ENCODE measurements at regions not wholly inside any gene's neighbourhood (a gene's known extent, or its start where the extent isn't known, plus 50 kb on each side); places are given as distances from the start of the nearest gene placed in this dataset.

DNA sequence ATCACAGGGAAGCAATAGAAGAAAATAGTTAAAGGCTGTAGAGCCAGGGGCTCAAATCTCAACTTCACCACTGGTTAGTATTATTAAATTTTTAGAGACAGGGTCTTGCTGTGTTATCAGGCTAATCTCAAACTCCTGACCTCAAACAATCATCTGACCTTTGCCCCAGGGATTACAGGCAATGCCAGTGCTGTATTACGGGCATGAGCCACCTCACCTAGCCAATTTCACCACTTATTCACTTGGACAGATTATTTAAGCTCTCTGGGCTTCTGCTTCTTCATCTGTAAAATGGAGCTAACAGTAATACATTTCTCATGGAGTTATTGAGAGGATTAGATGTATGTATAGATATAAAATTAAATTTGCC, 155.9 kb upstream of the KLF4 start:
- Mint-ChIP-seq H3K36me3 (ENCODE audit: low read depth) (peaks cover 1% of the 10 kb centered on the region), H3K27me3 (ENCODE audit: insufficient read depth) (peaks cover 3% of the 10 kb centered on the region), H3K27ac (no peak overlapping the region), H3K4me3 (no peak overlapping the region), H3K4me1 (ENCODE audit: low read depth) (no peaks in the 10 kb centered on the region), H3K9me3 (peaks cover 3% of the 10 kb centered on the region)
- DNase-seq (ENCODE audit: low spot score), result no peak
- intact Hi-C loops (cut with micrococcal nuclease), result no loop called here

DNA sequence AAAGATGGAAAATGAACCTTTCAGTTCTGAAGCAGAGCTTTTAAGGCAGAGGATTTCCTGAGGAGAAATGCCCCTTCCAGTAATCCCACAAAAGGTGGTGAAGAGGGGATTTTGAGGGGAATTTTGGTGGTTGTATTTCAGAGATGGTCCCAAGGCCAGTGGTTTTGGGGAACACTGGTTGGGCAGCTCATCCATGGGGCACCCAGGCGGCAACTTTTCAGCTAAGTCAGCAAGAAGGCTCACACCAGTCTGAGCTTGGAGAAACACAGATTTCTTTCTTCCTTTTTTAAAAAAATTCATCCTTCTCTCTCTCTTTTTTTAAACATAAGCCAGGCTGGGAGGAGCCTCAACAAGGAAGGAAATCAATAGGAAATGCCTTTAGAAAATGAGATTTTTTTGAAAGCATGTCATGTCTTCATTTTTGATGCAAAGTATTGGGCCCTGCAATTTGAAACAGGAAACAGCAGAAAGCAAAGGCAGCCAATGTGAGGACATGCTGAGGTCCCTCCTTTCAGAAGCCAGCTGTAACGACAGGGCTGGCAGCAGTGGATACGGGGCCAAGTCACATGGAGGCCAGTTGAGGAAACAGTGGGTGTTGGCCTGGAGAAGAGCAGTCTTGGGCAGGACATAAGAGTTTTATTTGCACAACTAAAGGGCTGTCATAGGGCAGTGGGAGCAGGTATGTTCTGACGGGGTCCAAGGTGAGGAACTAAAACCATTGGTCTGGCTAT, 155.3 kb upstream of the KLF4 start:
- Mint-ChIP-seq H3K9me3 (peaks cover 3% of the 10 kb centered on the region), H3K36me3 (ENCODE audit: low read depth) (peaks cover 1% of the 10 kb centered on the region), H3K4me1 (ENCODE audit: low read depth) (no peaks in the 10 kb centered on the region), H3K27ac (no peak overlapping the region), H3K27me3 (ENCODE audit: insufficient read depth) (peaks cover 3% of the 10 kb centered on the region), H3K4me3 (no peak overlapping the region)
- intact Hi-C loops (cut with micrococcal nuclease), result no loop called here
- DNase-seq (ENCODE audit: low spot score), result no peak

DNA sequence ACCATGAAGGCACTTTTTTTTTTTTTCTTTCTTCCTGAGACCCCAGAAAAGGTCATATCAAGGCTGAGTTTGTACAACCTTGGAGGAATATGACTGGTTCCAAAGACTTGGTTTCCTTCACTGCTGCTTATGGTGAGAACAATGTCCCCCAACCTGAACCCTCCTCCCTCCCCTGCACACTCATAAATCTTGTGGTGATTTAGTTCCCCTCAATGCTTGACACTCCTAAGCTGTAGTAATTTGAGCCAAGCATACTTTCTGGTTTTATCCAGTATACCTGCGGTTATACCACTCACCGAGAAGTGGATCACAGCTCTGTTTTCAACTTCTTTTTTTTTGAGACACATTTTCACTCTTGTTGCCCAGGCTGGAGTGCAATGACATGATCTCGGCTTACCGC, 149.9 kb upstream of the KLF4 start:
- H3K9me3 Mint-ChIP-seq, result no peaks in the 10 kb centered on the region
- intact Hi-C loops (cut with micrococcal nuclease), result no loop called here
- H3K27ac Mint-ChIP-seq, result no peak overlapping the region
- peak overlapping the region; percentile 33 for H3K4me3 Mint-ChIP-seq
- peaks cover 1% of the 10 kb centered on the region for H3K36me3 Mint-ChIP-seq (ENCODE audit: low read depth)
- DNase-seq (ENCODE audit: low spot score), result no peak
- H3K27me3 Mint-ChIP-seq (ENCODE audit: insufficient read depth), result peaks cover 23% of the 10 kb centered on the region
- H3K4me1 Mint-ChIP-seq (ENCODE audit: low read depth), result peaks cover 9% of the 10 kb centered on the region

DNA sequence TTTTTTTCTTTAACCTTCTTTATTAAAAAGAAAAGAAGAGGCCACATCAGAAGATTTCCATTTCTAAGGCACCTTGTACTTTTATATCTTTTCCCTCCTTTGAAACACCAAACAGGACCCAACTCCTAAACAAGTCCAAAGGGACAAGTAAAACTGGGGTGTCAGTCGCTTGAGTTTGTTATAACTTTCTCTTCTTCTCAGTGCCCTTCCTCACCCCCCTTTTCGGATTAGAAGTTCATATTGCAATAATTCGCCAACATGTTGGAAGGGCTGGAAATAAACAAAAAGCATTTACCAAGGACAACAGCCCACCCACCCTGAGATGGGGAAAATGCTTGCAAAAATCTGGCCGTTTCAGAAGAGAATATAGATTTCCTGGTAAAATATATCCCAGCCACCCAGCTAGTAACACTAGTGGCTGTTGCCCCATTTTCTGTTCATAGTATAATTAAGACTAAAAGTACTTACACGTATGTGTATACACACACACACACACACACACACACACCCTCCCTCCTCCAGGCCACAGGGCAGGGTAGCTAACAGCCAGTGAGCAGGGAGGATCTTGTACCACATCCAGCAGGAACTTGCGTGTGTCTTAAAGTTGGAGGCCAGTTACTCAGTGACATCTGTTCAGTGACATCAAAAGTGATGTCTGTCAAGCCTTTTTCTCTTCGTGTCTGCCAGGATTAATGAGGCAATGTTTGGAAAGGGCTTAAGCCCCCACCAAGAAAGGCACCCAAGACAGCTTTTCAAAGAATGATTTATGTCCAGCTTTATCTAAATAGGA, 149.1 kb upstream of the KLF4 start:
- peaks cover 9% of the 10 kb centered on the region for H3K4me1 Mint-ChIP-seq (ENCODE audit: low read depth)
- H3K9me3 Mint-ChIP-seq, result no peaks in the 10 kb centered on the region
- peaks cover 23% of the 10 kb centered on the region for H3K27me3 Mint-ChIP-seq (ENCODE audit: insufficient read depth)
- intact Hi-C loops (cut with micrococcal nuclease), result no loop called here
- H3K4me3 Mint-ChIP-seq, result peak overlapping the region; percentile 43
- H3K27ac Mint-ChIP-seq, result no peak overlapping the region
- no peak for DNase-seq (ENCODE audit: low spot score)
- peaks cover 1% of the 10 kb centered on the region for H3K36me3 Mint-ChIP-seq (ENCODE audit: low read depth)

DNA sequence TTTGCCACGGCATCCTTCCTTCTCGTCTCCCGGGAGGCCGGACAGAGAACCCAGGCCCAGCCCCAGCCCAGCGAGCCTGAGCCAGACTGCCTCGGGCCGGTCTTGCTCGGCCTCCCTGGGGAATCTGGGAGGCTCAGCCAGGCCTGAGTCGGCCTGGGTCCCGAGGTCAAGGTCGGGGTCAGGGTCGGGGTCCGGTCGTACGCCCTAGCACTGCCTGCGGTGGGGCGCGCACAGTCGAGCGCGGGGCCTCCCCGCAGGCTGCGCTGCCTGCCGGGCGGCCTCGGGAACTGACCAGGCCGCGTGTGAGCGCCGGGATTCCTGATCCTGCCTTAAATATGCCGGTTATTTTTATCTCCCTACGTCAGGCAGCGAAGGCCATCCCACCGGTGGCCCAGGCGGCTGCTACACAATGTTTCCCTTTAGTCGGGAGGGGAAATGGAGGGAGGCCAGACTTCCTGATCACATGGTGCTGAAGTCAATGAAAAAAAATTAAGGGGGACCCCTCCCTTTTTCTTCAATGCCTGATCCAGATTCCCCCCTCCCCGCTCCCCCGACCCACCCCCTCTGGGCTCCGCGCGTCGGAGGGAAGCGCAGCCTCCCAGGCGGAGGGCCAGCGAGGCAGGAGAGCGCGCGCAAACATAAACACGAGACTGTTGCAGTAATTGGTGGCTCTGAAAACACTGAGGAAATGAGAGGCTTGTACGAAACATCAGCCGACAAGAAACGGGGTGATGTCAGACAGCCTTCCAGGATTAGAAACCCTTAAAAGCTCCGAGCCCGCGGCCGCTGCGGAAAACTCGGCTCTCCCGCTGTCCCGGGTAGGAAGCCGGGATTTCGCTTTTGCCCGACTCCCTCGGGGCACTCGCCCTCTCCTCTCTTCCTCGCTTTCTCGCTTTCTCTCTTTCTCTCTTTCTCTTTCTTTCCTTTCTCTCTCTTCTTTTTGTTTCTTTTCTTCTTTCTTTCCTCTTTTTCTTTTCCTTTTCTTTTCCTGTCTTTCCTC, 148.2 kb upstream of the KLF4 start:
- Mint-ChIP-seq H3K27ac (no peak overlapping the region), H3K4me1 (ENCODE audit: low read depth) (peaks cover 9% of the 10 kb centered on the region), H3K9me3 (no peaks in the 10 kb centered on the region), H3K4me3 (peak overlapping the region; percentile 43), H3K36me3 (ENCODE audit: low read depth) (peaks cover 1% of the 10 kb centered on the region), H3K27me3 (ENCODE audit: insufficient read depth) (peaks cover 23% of the 10 kb centered on the region)
- DNase-seq (ENCODE audit: low spot score), result no peak
- intact Hi-C loops (cut with micrococcal nuclease), result no loop called here

DNA sequence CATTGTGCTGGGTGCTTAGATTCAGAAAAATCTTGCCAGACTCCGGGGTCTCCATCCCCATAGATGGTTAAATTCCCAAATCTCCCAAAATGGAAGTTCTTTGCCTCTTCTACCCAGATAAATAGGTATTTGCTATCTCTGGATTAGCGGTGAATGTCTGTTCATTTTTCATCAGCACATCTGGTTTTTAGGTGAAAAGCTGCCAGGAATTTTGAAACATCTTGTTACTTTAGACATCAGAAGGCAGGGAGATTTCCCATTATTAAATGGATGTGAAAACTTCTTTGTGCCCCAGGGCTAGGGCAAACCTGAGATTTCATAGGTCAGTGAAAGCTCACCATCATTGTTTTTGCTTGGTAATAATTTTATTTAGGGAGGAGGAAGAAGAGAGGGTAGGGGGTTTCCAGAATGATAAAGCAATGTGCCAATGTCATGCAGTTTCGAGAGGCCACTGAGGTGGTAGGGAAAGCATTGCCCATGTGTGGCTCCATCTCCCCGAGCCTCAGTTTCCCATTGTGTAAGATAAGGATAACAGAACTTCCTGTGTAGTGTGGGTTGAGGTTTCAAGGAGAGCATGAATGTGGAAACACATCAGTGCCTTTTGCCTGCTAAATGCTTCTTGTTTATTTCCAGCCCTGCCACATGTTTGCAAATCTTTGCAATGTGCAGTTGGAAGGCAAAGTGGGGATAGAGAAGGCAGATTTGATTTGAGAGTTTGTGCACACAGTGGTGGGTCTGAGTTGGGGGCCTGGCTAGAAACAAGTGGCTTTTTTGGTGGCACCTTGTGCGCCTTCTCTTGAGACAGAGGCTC, 147.2 kb upstream of the KLF4 start:
- intact Hi-C loops (cut with micrococcal nuclease), result no loop called here
- no peak overlapping the region for H3K27ac Mint-ChIP-seq

DNA sequence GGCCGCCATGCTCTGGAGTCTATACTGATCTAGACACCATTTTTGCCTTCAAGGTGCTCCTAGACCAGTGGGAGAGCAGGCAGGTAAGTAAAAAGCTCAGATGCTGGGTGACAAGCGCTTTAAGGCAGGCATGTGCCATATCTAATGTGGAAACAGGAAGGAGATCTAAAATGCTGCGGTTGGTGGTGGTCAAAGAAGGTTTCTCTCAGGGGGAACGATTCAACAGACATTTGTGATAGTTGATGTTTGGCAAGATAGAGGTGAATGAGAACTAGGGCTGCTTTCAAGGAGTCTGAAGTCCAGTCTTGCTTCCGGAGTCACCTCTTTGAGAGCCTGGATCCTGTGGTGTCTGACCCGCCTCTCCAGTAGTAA, 146.2 kb upstream of the KLF4 start:
- no peak overlapping the region for H3K4me3 Mint-ChIP-seq
- peaks cover 23% of the 10 kb centered on the region for H3K27me3 Mint-ChIP-seq (ENCODE audit: insufficient read depth)
- intact Hi-C loops (cut with micrococcal nuclease), result no loop called here
- peaks cover 1% of the 10 kb centered on the region for H3K36me3 Mint-ChIP-seq (ENCODE audit: low read depth)
- DNase-seq (ENCODE audit: low spot score), result no peak
- H3K27ac Mint-ChIP-seq, result no peak overlapping the region
- H3K4me1 Mint-ChIP-seq (ENCODE audit: low read depth), result peaks cover 9% of the 10 kb centered on the region
- no peaks in the 10 kb centered on the region for H3K9me3 Mint-ChIP-seq

More for the DNA sequence above, 147.2 kb upstream of the KLF4 start:
- Mint-ChIP-seq H3K4me3 (no peak overlapping the region), H3K36me3 (ENCODE audit: low read depth) (peaks cover 1% of the 10 kb centered on the region), H3K27me3 (ENCODE audit: insufficient read depth) (peaks cover 23% of the 10 kb centered on the region), H3K4me1 (ENCODE audit: low read depth) (peaks cover 9% of the 10 kb centered on the region), H3K9me3 (no peaks in the 10 kb centered on the region)
- DNase-seq (ENCODE audit: low spot score), result no peak

DNA sequence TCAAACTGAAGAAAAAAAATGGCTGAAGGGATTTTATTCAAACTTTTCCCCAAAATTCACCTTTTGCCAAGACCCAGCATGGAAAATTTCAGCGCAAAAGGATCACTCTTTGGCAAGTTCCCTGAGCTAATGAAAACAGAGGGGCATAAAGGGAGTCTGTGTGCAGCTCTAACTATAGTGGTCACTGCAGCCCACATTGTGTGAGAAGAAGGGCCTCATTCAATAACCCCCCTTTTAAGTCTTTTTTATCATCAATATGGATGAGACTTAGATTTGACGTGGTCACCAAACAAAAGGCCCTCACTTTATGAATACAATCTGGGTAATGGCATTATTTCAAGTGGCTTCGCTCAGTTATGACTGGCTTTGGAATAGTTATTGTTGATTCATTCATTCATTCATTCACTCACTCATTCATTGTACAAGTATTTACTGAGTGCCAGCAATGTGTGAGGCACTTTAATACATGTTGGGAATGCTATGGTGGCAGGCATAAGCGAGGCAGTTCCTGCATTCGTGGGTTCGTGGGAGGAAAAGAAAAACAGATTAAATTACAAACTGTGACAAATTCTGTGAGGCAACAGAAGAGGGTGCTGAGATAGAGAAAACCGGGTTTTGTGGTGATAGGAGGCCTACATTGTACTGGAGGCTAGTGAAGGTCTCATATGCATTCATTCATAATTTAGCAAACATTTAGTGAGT, 145.7 kb upstream of the KLF4 start:
- Mint-ChIP-seq H3K36me3 (ENCODE audit: low read depth) (no peaks in the 10 kb centered on the region), H3K4me3 (no peak overlapping the region), H3K4me1 (ENCODE audit: low read depth) (peaks cover 9% of the 10 kb centered on the region), H3K27ac (no peak overlapping the region), H3K9me3 (no peaks in the 10 kb centered on the region), H3K27me3 (ENCODE audit: insufficient read depth) (peaks cover 21% of the 10 kb centered on the region)
- intact Hi-C loops (cut with micrococcal nuclease), result no loop called here
- no peak for DNase-seq (ENCODE audit: low spot score)

DNA sequence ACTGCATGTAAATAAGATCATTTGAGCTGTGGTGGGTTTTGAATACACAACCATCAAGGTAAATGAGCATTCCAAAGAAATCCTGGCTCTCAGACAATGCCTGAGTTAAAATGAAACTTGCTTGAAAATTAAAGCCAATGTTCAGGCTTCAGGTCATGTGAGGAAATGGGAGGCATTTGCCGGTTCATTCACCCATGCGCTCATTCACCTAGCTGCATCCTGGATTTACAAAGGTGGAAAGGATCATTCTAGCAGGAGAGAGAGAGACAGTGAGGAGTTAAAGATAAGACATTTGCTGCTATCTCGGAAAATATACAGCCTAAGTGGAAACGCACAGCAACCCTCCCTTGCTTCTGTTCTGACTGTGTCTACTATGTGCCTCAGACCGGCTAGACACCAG, 143.8 kb upstream of the KLF4 start:
- no peaks in the 10 kb centered on the region for H3K36me3 Mint-ChIP-seq (ENCODE audit: low read depth)
- no peaks in the 10 kb centered on the region for H3K9me3 Mint-ChIP-seq
- no peak for DNase-seq (ENCODE audit: low spot score)
- peaks cover 3% of the 10 kb centered on the region for H3K4me1 Mint-ChIP-seq (ENCODE audit: low read depth)
- H3K27me3 Mint-ChIP-seq (ENCODE audit: insufficient read depth), result peaks cover 10% of the 10 kb centered on the region
- no peak overlapping the region for H3K27ac Mint-ChIP-seq
- no peak overlapping the region for H3K4me3 Mint-ChIP-seq
- intact Hi-C loops (cut with micrococcal nuclease), result no loop called here

DNA sequence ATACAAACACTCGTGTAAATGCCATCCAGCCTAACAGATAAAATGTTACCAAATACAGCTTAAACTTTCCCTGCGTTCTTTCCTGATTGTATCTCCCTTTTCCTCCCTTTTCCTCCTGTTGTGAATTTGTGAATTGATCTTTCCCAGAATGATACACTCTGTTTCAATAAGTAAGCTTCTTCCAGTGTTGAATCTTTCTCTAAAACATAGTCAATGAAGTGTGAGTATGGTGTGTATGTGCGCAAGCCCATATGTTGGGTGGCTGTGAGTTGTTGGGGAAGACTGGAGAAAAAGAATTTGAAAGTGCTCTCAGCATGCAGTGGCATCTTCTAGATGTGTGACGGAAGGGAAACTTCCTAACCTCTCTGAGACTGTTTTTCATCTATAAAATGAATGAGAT, 143.1 kb upstream of the KLF4 start:
- H3K9me3 Mint-ChIP-seq, result no peaks in the 10 kb centered on the region
- no peak for DNase-seq (ENCODE audit: low spot score)
- intact Hi-C loops (cut with micrococcal nuclease), result no loop called here
- H3K4me1 Mint-ChIP-seq (ENCODE audit: low read depth), result no peaks in the 10 kb centered on the region
- no peak overlapping the region for H3K4me3 Mint-ChIP-seq
- no peaks in the 10 kb centered on the region for H3K36me3 Mint-ChIP-seq (ENCODE audit: low read depth)
- no peak overlapping the region for H3K27ac Mint-ChIP-seq
- H3K27me3 Mint-ChIP-seq (ENCODE audit: insufficient read depth), result peaks cover 6% of the 10 kb centered on the region

DNA sequence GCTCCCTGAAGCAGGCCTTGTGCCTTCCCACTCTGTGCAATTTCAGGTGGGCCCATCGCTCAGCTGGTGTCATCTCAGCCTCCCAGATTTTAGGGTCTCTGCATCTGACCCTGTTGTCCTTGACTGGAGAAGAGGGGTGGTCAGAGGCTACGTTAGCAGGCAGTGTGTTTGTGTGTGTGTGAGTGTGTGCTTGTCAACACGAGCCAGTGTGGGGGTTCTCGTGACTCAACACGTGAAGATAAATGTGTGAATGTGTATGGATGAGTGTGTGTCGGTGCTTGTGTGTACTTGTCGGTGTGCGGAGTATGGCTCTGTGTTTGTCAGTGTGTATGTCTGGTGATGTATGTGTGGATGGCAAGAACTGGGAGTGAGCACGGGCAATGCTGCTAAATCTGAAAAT, 142.6 kb upstream of the KLF4 start:
- H3K4me1 Mint-ChIP-seq (ENCODE audit: low read depth), result no peaks in the 10 kb centered on the region
- H3K9me3 Mint-ChIP-seq, result no peaks in the 10 kb centered on the region
- no peaks in the 10 kb centered on the region for H3K36me3 Mint-ChIP-seq (ENCODE audit: low read depth)
- intact Hi-C loops (cut with micrococcal nuclease), result no loop called here
- H3K27ac Mint-ChIP-seq, result no peak overlapping the region
- no peak overlapping the region for H3K4me3 Mint-ChIP-seq
- peaks cover 6% of the 10 kb centered on the region for H3K27me3 Mint-ChIP-seq (ENCODE audit: insufficient read depth)
- DNase-seq (ENCODE audit: low spot score), result no peak

DNA sequence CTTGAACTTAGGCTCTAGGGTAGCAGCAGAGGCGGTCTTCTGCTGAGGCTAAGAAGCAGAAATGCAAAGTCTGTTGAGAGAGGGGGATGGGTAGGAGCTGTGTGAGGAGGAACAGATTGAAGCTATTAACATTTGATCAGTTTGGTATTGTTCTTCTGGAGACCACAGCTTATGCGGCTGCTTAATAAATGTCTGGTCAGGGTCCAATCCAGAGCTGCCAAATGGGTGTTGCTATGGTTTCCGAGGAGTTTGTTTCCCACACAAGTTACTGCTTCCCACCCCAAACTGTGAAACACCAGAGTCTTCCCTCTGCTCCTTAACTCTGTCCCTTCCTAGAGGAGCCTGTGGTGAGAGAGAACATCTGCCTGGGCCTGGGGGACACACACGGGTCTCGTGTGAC, 142.2 kb upstream of the KLF4 start:
- intact Hi-C loops (cut with micrococcal nuclease), result no loop called here
- no peak for DNase-seq (ENCODE audit: low spot score)
- H3K4me3 Mint-ChIP-seq, result no peak overlapping the region
- peaks cover 3% of the 10 kb centered on the region for H3K27me3 Mint-ChIP-seq (ENCODE audit: insufficient read depth)
- H3K9me3 Mint-ChIP-seq, result no peaks in the 10 kb centered on the region
- no peaks in the 10 kb centered on the region for H3K36me3 Mint-ChIP-seq (ENCODE audit: low read depth)
- H3K4me1 Mint-ChIP-seq (ENCODE audit: low read depth), result no peaks in the 10 kb centered on the region
- no peak overlapping the region for H3K27ac Mint-ChIP-seq

Data from activated T-helper 1 cell treated with anti-CD3 and anti-CD28 coated beads, Interleukin-12 subunit alpha, Interleukin-12 subunit beta, Interleukin-2, Interleukin-4 antibody, amounts not matched to agents 30 ng/mL and 10 ng/mL and 1 ng/mL, durations not matched to agents 14 hours and 24 hours and 36 hours (primary cell).